ENCODE measurements at regions not wholly inside any gene's neighbourhood (a gene's known extent, or its start where the extent isn't known, plus 50 kb on each side); places are given as distances from the start of the nearest gene placed in this dataset.

DNA sequence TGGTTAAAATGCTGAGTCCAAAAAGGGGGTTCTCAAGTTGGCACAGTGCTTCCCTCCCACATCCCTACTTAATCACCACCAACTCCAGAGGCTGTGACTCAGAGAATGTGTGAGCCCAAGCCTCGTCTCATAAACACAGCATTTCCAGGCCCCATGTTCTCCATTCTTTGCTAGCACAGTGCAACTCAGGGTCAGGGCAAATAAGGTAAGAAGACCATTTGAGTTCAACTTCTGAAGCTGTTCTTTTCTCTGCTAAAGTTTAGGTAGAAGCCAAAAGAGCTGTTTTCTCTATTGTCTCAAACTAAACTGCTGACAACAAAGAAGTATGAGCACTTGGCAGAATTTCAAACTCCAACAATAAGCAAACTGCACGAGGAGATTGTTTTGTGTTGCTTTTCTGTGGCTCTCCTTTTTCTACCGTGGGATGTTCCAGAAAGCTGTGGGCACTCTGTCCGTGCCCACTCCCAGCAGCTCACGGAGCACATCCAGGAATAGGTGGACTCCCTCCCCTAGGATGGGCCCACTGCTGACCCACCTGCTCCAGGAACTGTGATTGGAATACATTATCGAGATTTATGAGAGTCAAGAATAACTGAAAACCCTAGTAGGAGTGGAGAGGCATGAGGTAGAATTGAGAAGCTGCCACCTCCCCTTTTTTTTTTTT is 494.3 kb downstream of the COG6 start:
- Histone ChIP-seq H3K9me3 (ENCODE audit: low read depth) (no peaks in the 10 kb centered on the region), H3K4me1 (peaks cover 2% of the 10 kb centered on the region), H3F3A (ENCODE audit: low read depth) (no peaks in the 10 kb centered on the region), H3K27me3 (no peaks in the 10 kb centered on the region), H3K9ac (no peak overlapping the region), H3K4me2 (no peak overlapping the region), H4K20me1 (ENCODE audit: low read depth) (no peaks in the 10 kb centered on the region), H3K4me3 (no peak overlapping the region), H3K36me3 (no peaks in the 10 kb centered on the region), H2AFZ (replicated peaks) (no peak overlapping the region), H3K79me2 (ENCODE audit: low read depth) (no peaks in the 10 kb centered on the region), H3K27ac (no peak overlapping the region)
- no peaks in the 10 kb centered on the region for H3K4me1 Mint-ChIP-seq
- no peaks in the 10 kb centered on the region for H3K36me3 Mint-ChIP-seq
- no peak overlapping the region for H3K4me3 Mint-ChIP-seq
- H3K27ac Mint-ChIP-seq = no peak overlapping the region
- H3K9me3 Mint-ChIP-seq = peaks cover 4% of the 10 kb centered on the region
- no peak for TF ChIP-seq EZH2 (IDR thresholded peaks at IDR 0.05)
- TF ChIP-seq, protein P1, sequence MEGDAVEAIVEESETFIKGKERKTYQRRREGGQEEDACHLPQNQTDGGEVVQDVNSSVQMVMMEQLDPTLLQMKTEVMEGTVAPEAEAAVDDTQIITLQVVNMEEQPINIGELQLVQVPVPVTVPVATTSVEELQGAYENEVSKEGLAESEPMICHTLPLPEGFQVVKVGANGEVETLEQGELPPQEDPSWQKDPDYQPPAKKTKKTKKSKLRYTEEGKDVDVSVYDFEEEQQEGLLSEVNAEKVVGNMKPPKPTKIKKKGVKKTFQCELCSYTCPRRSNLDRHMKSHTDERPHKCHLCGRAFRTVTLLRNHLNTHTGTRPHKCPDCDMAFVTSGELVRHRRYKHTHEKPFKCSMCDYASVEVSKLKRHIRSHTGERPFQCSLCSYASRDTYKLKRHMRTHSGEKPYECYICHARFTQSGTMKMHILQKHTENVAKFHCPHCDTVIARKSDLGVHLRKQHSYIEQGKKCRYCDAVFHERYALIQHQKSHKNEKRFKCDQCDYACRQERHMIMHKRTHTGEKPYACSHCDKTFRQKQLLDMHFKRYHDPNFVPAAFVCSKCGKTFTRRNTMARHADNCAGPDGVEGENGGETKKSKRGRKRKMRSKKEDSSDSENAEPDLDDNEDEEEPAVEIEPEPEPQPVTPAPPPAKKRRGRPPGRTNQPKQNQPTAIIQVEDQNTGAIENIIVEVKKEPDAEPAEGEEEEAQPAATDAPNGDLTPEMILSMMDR (IDR thresholded peaks at IDR 0.05) = no peak
- TF ChIP-seq EZH2phosphoT487 (IDR thresholded peaks at IDR 0.05) = no peak
- DNase-seq (ENCODE audit: low spot score) = no peak
- H3K27me3 Mint-ChIP-seq (ENCODE audit: insufficient read depth, low read depth) = peaks cover 6% of the 10 kb centered on the region

DNA sequence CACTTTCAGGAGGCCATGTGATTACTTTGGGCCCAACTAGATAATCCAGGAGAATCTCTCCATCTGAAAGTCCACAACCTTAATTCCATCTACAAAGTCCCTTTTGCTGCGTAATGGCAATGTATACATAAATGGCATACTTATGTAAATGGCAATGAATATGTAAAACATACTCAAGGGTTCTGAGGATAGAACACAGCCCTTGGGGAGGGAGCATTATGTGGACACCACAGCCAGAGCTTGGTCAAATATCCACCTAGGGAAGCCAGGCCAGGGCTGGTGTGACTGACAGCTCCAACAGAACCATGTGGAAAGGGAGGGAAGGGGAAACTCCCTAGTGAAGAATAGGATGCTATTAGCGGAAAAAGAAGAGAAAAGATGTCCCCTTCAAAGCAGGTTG is 496.2 kb downstream of the COG6 start:
- H3K36me3 ChIP-seq = no peaks in the 10 kb centered on the region
- H3K4me1 ChIP-seq = peaks cover 21% of the 10 kb centered on the region
- no peaks in the 10 kb centered on the region for H3K36me3 Mint-ChIP-seq
- no peak overlapping the region for H3K4me3 ChIP-seq
- H3K27me3 ChIP-seq = no peaks in the 10 kb centered on the region
- TF ChIP-seq EZH2 (IDR thresholded peaks at IDR 0.05) (no peak), EZH2phosphoT487 (IDR thresholded peaks at IDR 0.05) (no peak)
- TF ChIP-seq, protein P1 (IDR thresholded peaks at IDR 0.05) = no peak
- H3F3A ChIP-seq (ENCODE audit: low read depth) = no peaks in the 10 kb centered on the region
- H3K79me2 ChIP-seq (ENCODE audit: low read depth) = no peaks in the 10 kb centered on the region
- H3K9me3 ChIP-seq (ENCODE audit: low read depth) = no peaks in the 10 kb centered on the region
- peaks cover 6% of the 10 kb centered on the region for H3K27me3 Mint-ChIP-seq (ENCODE audit: insufficient read depth, low read depth)
- no peaks in the 10 kb centered on the region for H4K20me1 ChIP-seq (ENCODE audit: low read depth)
- H3K4me1 Mint-ChIP-seq = peaks cover 8% of the 10 kb centered on the region
- DNase-seq (ENCODE audit: low spot score) = no peak
- H3K27ac ChIP-seq = no peak overlapping the region
- H3K4me2 ChIP-seq = no peak overlapping the region
- H3K9ac ChIP-seq = no peak overlapping the region
- H3K9me3 Mint-ChIP-seq = peaks cover 4% of the 10 kb centered on the region
- H3K4me3 Mint-ChIP-seq = no peak overlapping the region
- no peak overlapping the region for H3K27ac Mint-ChIP-seq
- H2AFZ ChIP-seq (replicated peaks) = no peak overlapping the region

DNA sequence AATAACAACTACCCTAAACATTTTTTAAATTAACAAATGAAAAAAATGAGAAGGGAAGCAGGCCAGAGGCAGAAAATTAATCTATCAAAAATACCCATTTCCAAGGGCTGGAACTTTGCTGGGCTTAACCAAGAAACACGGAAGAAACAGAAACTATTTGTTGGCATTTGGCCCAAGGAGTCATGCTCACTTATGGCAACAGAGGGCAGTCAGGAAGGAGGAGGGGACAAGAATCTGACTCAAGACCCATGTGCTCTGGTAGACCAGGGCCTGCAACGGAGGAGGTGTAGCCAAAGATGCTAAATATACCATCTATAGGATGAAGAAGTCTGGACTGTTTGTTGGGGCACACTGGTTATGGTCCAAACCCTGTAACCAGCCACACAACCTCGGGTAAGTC is 496.7 kb downstream of the COG6 start:
- H3K36me3 Mint-ChIP-seq = no peaks in the 10 kb centered on the region
- no peak for DNase-seq (ENCODE audit: low spot score)
- no peak overlapping the region for H3K27ac Mint-ChIP-seq

More for the DNA sequence above, 496.7 kb downstream of the COG6 start:
- Histone ChIP-seq H2AFZ (replicated peaks) (no peak overlapping the region), H4K20me1 (ENCODE audit: low read depth) (no peaks in the 10 kb centered on the region), H3K9me3 (ENCODE audit: low read depth) (no peaks in the 10 kb centered on the region), H3K27me3 (no peaks in the 10 kb centered on the region), H3K27ac (no peak overlapping the region), H3K4me2 (no peak overlapping the region), H3K4me3 (no peak overlapping the region), H3K36me3 (no peaks in the 10 kb centered on the region), H3K79me2 (ENCODE audit: low read depth) (no peaks in the 10 kb centered on the region), H3K9ac (no peak overlapping the region), H3F3A (ENCODE audit: low read depth) (no peaks in the 10 kb centered on the region), H3K4me1 (peaks cover 26% of the 10 kb centered on the region)
- TF ChIP-seq EZH2phosphoT487 (IDR thresholded peaks at IDR 0.05) = no peak
- TF ChIP-seq, protein P1 (IDR thresholded peaks at IDR 0.05) = no peak
- TF ChIP-seq EZH2 (IDR thresholded peaks at IDR 0.05) = no peak
- Mint-ChIP-seq H3K27me3 (ENCODE audit: insufficient read depth, low read depth) (peaks cover 8% of the 10 kb centered on the region), H3K9me3 (peaks cover 4% of the 10 kb centered on the region), H3K4me1 (peaks cover 10% of the 10 kb centered on the region), H3K4me3 (no peak overlapping the region)
